ENCODE measurements at regions not wholly inside any gene's neighbourhood (a gene's known extent, or its start where the extent isn't known, plus 50 kb on each side); places are given as distances from the start of the nearest gene placed in this dataset.

- Histone ChIP-seq H3K9me3 (replicated peaks in 1 of 3) (no peaks in the 10 kb centered on the region), H3K27ac (no peak overlapping the region), H3K27me3 (peaks cover 12% of the 10 kb centered on the region), H3K4me3 (no peak overlapping the region), H3K36me3 (replicated peaks in 1 of 2) (no peaks in the 10 kb centered on the region), H3K4me1 (replicated peaks in 1 of 2) (no peaks in the 10 kb centered on the region)
- 66 to 86% (median 81%) methylated on average over 9 of the region's 9 CpGs for WGBS, 4 donors
- TF ChIP-seq POLR2A (IDR thresholded peaks at IDR 0.05) (no peak), CTCF (IDR thresholded peaks at IDR 0.05) (no peak)
- DNase-seq = no peak
- intact Hi-C loops (cut with DNase I) = no loop called here
These were observed 260.1 kb downstream of the SNX10 start for GRCh38 chr7:26551740-26552139.

DNA sequence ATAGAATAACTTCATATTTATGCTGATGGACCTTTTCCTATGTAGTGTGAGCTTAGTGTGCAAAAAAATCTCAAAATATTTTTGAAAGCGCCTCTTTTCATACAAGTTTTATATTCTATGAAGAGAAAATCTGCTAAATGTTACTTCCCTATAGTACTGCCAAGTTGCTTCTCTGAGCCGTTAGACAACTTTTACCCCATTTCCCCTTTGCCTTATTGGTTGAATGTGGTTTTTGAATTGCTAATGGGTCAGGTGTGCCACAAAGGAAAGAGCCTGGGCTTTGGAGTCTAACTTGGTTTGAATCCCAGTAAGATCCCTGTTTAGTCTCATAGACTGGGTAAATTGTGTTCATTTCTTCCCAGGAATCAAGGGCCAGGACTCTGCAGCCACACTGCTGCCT lies 261.5 kb downstream of the SNX10 start:
- Histone ChIP-seq H3K27ac (no peak overlapping the region), H3K27me3 (peaks cover 8% of the 10 kb centered on the region), H3K4me3 (no peak overlapping the region), H3K36me3 (replicated peaks in 1 of 2) (no peaks in the 10 kb centered on the region), H3K4me1 (replicated peaks in 1 of 2) (no peaks in the 10 kb centered on the region), H3K9me3 (replicated peaks in 1 of 3) (no peaks in the 10 kb centered on the region)
- DNase-seq = no peak
- WGBS, 4 donors = 57 to 63% (median 59%) methylated on average over 2 of the region's 2 CpGs
- TF ChIP-seq POLR2A (IDR thresholded peaks at IDR 0.05) = no peak
- TF ChIP-seq CTCF (IDR thresholded peaks at IDR 0.05) = no peak
- intact Hi-C loops (cut with DNase I) = no loop called here

DNA sequence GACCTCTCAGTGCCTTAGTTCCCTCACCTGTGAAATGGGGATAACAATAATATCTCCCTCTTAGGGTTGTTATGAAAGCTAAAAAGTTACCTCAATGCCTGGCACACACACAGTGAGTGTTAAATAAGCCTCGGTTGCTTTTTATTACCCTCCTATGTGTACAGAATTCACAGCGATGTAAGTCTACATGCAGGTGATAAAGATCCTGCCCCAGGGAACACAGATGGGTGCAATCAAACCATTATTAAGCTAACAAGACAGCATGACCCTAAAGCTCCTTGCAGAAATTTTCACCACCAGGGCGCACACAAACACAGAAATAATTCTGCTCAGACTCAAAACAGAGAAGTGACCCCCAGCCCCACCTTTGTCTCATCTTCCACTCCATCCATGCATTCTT lies 261.9 kb downstream of the SNX10 start:
- H3K4me1 ChIP-seq (replicated peaks in 1 of 2) = no peaks in the 10 kb centered on the region
- no peak overlapping the region for H3K4me3 ChIP-seq
- no peaks in the 10 kb centered on the region for H3K9me3 ChIP-seq (replicated peaks in 1 of 3)
- H3K27me3 ChIP-seq = peaks cover 8% of the 10 kb centered on the region
- WGBS, 4 donors = 60 to 69% (median 64%) methylated on average over 3 of the region's 3 CpGs
- DNase-seq = no peak
- H3K27ac ChIP-seq = no peak overlapping the region
- intact Hi-C loops (cut with DNase I) = no loop called here
- no peak for TF ChIP-seq POLR2A (IDR thresholded peaks at IDR 0.05)
- no peak for TF ChIP-seq CTCF (IDR thresholded peaks at IDR 0.05)
- H3K36me3 ChIP-seq (replicated peaks in 1 of 2) = no peaks in the 10 kb centered on the region

GRCh38 chr7:26554952-26555351 lies 263.3 kb downstream of the SNX10 start:
- TF ChIP-seq CTCF (IDR thresholded peaks at IDR 0.05) = no peak
- no peak for TF ChIP-seq POLR2A (IDR thresholded peaks at IDR 0.05)
- no peak for DNase-seq
- intact Hi-C loops (cut with DNase I) = no loop called here
- WGBS, 4 donors = 70 to 80% (median 75%) methylated on average over 3 of the region's 3 CpGs
- Histone ChIP-seq H3K4me3 (no peak overlapping the region), H3K27ac (no peak overlapping the region), H3K4me1 (replicated peaks in 1 of 2) (no peaks in the 10 kb centered on the region), H3K9me3 (replicated peaks in 1 of 3) (no peaks in the 10 kb centered on the region), H3K27me3 (peaks cover 2% of the 10 kb centered on the region), H3K36me3 (replicated peaks in 1 of 2) (no peaks in the 10 kb centered on the region)
